Mesendoderm (in vitro differentiated cells): ENCODE measurements at regions not wholly inside any gene's neighbourhood (a gene's known extent, or its start where the extent isn't known, plus 50 kb on each side); places are given as distances from the start of the nearest gene placed in this dataset.
"Not testable (repeated sequence)": the region's sequence is repeated elsewhere in the genome, so short reads cannot be mapped to it uniquely, and the experiment has no call there.

Experiments
- DNase-seq: peaks from one replicate; pipeline ENCODE4 v3.0.0; 2013
- H2AK5ac ChIP-seq: 2 replicates; pipeline ENCODE4 v1.6.1; 2013; ENCODE audit warnings: low read length, inconsistent platforms
- H2BK120ac ChIP-seq: 2 replicates; pipeline ENCODE4 v1.6.1; 2013; ENCODE audit warnings: low read depth, mild to moderate bottlenecking, low read length, moderate library complexity, mixed read lengths
- H2BK15ac ChIP-seq: replicated peaks from 2 replicates; pipeline ENCODE4 v1.6.1; 2013; ENCODE audit warnings: low read depth, mild to moderate bottlenecking, moderate library complexity
- H2BK5ac ChIP-seq: 2 replicates; pipeline ENCODE4 v1.6.1; 2013; ENCODE audit warnings: low read length, inconsistent platforms
- H3K18ac ChIP-seq: 2 replicates; pipeline ENCODE4 v1.6.1; 2013; ENCODE audit warnings: mild to moderate bottlenecking, low read length, mixed read lengths
- H3K23ac ChIP-seq: one replicate; pipeline ENCODE4 v1.6.1; 2013; ENCODE audit warnings: low read length
- H3K27ac ChIP-seq: 2 replicates; pipeline ENCODE4 v1.5.1; 2013; ENCODE audit warnings: low read depth, mild to moderate bottlenecking, inconsistent platforms, low read length, moderate library complexity
- H3K27me3 ChIP-seq: 2 replicates; pipeline ENCODE4 v1.6.1; 2013; ENCODE audit warnings: low read length, control low read depth, mild to moderate bottlenecking, inconsistent platforms; ENCODE audit not compliant: insufficient read depth, poor library complexity
- H3K36me3 ChIP-seq: 2 replicates; pipeline ENCODE4 v1.6.1; 2013; ENCODE audit warnings: low read length, inconsistent platforms; ENCODE audit not compliant: control insufficient read depth, insufficient read depth
- H3K4ac ChIP-seq: one replicate; pipeline ENCODE4 v1.6.1; 2013; ENCODE audit warnings: low read depth, mild to moderate bottlenecking, low read length, moderate library complexity
- H3K4me1 ChIP-seq: 2 replicates; pipeline ENCODE4 v1.6.1; 2013; ENCODE audit warnings: low read depth, low read length, inconsistent platforms; ENCODE audit not compliant: control insufficient read depth
- H3K4me2 ChIP-seq: 2 replicates; pipeline ENCODE4 v1.6.1; 2013; ENCODE audit warnings: low read length
- H3K4me3 ChIP-seq: 2 replicates; pipeline ENCODE4 v1.5.1; 2013; ENCODE audit warnings: mild to moderate bottlenecking, low read length
- H3K56ac ChIP-seq: one replicate; pipeline ENCODE4 v1.6.1; 2013; ENCODE audit warnings: low read length
- H3K79me1 ChIP-seq: 2 replicates; pipeline ENCODE4 v1.6.1; 2013; ENCODE audit warnings: low read length, inconsistent platforms
- H3K79me2 ChIP-seq: 2 replicates; pipeline ENCODE4 v1.6.1; 2013; ENCODE audit warnings: mild to moderate bottlenecking, low read length; ENCODE audit not compliant: control insufficient read depth, insufficient read depth
- H3K9ac ChIP-seq: 2 replicates; pipeline ENCODE4 v1.6.1; 2013; ENCODE audit warnings: low read length, inconsistent platforms
- H4K5ac ChIP-seq: one replicate; pipeline ENCODE4 v1.6.1; 2013; ENCODE audit warnings: low read length
- H4K8ac ChIP-seq: one replicate; pipeline ENCODE4 v1.6.1; 2013; ENCODE audit warnings: low read depth, mild to moderate bottlenecking, control low read depth, low read length, moderate library complexity
- WGBS: extraction: QIAGEN DNeasy Blood & Tissue Kit; methylation state at CpG from one replicate; pipeline ENCODE4 v1.1.7; 2013; ENCODE audit warnings: low lambda C conversion rate, missing lambda C conversion rate; ENCODE audit not compliant: insufficient coverage; ENCODE audit errors: extremely low coverage; 5-methylcytosine and 5-hydroxymethylcytosine counted together

DNA sequence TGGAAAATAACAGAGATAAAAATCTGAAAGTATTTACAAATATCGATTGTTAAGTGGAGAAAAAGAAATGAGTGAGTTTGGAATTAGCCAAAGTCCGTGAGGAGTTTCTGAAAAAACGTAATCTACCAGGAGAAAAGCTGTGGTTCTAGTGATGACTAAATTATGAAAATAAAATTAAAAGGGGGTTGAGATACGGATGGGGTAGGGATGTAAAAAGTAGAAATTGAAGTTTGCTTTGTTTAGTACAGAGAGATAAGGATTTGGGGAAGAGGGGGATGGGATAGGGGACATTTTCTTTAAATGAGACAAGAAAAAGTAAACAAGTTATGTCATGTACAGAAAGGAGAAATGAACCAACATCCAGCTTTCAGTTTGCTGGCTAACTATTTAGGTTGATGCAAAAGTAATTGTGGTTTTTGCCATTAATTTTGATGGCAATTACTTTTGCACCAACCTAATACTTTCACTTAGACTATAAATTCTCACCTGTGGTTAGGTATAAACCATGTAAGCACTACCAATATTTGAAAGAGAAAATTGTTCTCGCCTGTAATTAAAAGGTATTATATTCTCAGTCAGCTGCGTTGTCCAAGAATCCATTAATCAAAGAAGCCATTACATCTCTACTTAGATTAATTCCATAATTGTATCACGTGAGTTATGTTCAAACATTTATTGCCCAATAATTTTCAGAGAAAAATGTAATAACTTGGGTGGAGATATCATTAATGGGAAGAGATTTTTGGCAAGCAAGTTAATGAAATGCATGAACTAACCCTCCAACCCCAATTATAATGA, 143.0 kb upstream of the NRP1 start:
- H2BK120ac ChIP-seq: no peak overlapping the region
- H3K27ac ChIP-seq: no peak overlapping the region
- H3K18ac ChIP-seq: no peak overlapping the region
- no peak overlapping the region for H3K4me3 ChIP-seq
- no peak overlapping the region for H2AK5ac ChIP-seq
- H3K23ac ChIP-seq: no peak overlapping the region
- no peaks in the 10 kb centered on the region for H3K4me1 ChIP-seq
- H2BK5ac ChIP-seq: no peak overlapping the region
- H3K27me3 ChIP-seq: no peaks in the 10 kb centered on the region
- no peak overlapping the region for H3K4me2 ChIP-seq
- whole genome bisulfite sequencing: 100% methylated on average over 4 of the region's 7 CpGs
- no peak overlapping the region for H3K56ac ChIP-seq
- H3K4ac ChIP-seq: no peak overlapping the region
- no peaks in the 10 kb centered on the region for H3K79me2 ChIP-seq
- H3K9ac ChIP-seq: no peak overlapping the region
- H3K36me3 ChIP-seq: no peaks in the 10 kb centered on the region
- H3K79me1 ChIP-seq: no peaks in the 10 kb centered on the region
- DNase-seq: no peak
- no peak overlapping the region for H2BK15ac ChIP-seq
- no peak overlapping the region for H4K8ac ChIP-seq
- no peak overlapping the region for H4K5ac ChIP-seq

DNA sequence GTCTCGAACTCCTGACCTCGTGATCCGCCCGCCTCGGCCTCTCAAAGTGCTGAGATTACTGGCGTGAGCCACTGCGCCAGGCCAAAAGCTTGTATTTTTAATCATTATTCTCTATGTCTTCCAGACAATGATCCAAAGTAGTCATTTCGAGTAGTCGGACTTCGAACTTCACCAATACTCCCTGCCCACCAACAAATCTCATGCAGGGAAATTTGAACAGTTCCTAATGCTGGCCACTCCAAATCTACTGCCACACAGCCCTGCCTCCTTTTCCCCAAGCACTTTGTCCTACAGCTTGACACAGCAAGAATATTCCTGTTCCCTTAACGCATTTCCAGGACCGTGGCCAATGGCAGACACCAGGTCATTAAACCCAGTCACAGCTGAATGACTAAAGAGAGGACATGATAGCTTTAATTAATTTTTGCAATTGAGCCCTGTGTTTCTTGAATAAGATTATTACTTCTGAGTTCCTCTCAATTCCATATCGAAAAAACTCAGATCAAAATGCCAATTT, 142.3 kb upstream of the NRP1 start:
- H3K18ac ChIP-seq: no peak overlapping the region
- no peak overlapping the region for H2BK5ac ChIP-seq
- H2BK120ac ChIP-seq: no peak overlapping the region
- no peaks in the 10 kb centered on the region for H3K27me3 ChIP-seq
- H3K4me1 ChIP-seq: no peaks in the 10 kb centered on the region
- no peak overlapping the region for H4K8ac ChIP-seq
- H3K27ac ChIP-seq: no peak overlapping the region
- no peak overlapping the region for H3K23ac ChIP-seq
- no peaks in the 10 kb centered on the region for H3K79me2 ChIP-seq
- H3K36me3 ChIP-seq: no peaks in the 10 kb centered on the region
- no peak overlapping the region for H3K4me3 ChIP-seq
- no peak overlapping the region for H3K4me2 ChIP-seq
- no peaks in the 10 kb centered on the region for H3K79me1 ChIP-seq
- no peak overlapping the region for H3K4ac ChIP-seq
- no peak overlapping the region for H3K56ac ChIP-seq
- H3K9ac ChIP-seq: no peak overlapping the region
- H4K5ac ChIP-seq: no peak overlapping the region
- no CpG with 5 or more reads among the region's 13 CpGs for WGBS
- no peak overlapping the region for H2BK15ac ChIP-seq
- H2AK5ac ChIP-seq: no peak overlapping the region
- no peak for DNase-seq

DNA sequence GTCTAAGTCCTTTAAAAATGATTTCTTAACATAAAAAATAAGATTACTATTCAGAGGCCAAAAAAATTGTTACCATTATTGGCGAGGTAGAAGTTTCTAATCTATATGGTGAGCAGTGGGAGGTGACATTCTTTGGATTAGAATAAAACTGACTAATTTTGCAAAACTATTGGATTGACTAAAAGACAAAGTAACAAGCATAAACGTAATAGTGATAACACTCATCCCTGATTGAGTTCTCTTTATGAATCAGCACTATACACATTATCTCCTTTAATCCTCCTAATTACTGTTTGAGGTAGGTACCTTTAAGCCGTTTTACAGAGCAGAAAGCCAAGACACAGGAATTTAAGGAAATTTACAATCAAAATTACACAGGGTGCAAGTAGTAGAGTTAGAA, 139.2 kb upstream of the NRP1 start:
- Histone ChIP-seq H2BK120ac (no peak overlapping the region), H3K79me1 (no peaks in the 10 kb centered on the region), H3K4me3 (no peak overlapping the region), H3K36me3 (no peaks in the 10 kb centered on the region), H3K56ac (no peak overlapping the region), H2BK15ac (no peak overlapping the region), H3K23ac (no peak overlapping the region), H4K5ac (no peak overlapping the region), H3K79me2 (no peaks in the 10 kb centered on the region), H3K4me2 (no peak overlapping the region), H3K4ac (no peak overlapping the region), H3K27ac (no peak overlapping the region), H2BK5ac (no peak overlapping the region), H4K8ac (no peak overlapping the region), H3K4me1 (no peaks in the 10 kb centered on the region), H3K18ac (no peak overlapping the region), H2AK5ac (no peak overlapping the region), H3K9ac (no peak overlapping the region), H3K27me3 (no peaks in the 10 kb centered on the region)
- WGBS: no CpG with 5 or more reads among the region's 3 CpGs
- no peak for DNase-seq

DNA sequence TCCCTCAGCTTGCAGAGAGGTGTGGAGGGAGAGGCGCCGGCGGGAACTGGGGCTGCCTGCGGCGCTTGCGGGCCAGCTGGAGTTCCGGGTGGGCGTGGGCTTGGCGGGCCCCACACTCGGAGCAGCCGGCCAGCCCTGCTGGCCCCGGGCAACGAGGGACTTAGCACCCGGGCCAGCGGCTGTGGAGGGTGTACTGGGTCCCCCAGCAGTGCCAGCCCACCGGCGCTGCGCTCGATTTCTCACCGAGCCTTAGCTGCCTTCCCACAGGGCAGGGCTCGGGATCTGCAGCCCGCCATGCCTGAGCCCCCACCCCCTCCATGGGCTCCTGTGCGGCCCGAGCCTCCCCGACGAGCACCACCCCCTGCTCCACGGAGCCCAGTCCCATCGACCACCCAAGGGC, 133.5 kb upstream of the NRP1 start:
- not testable (repeated sequence) for H3K27me3 ChIP-seq, H3K56ac ChIP-seq, H3K79me2 ChIP-seq, H3K27ac ChIP-seq, DNase-seq, H3K4ac ChIP-seq, H4K8ac ChIP-seq, H3K4me2 ChIP-seq, H3K4me1 ChIP-seq, H3K36me3 ChIP-seq, H3K79me1 ChIP-seq, H3K23ac ChIP-seq, H3K18ac ChIP-seq, H2BK5ac ChIP-seq, H2BK120ac ChIP-seq, H3K4me3 ChIP-seq, H4K5ac ChIP-seq, H3K9ac ChIP-seq, H2AK5ac ChIP-seq, H2BK15ac ChIP-seq
- WGBS: no CpG with 5 or more reads among the region's 28 CpGs

DNA sequence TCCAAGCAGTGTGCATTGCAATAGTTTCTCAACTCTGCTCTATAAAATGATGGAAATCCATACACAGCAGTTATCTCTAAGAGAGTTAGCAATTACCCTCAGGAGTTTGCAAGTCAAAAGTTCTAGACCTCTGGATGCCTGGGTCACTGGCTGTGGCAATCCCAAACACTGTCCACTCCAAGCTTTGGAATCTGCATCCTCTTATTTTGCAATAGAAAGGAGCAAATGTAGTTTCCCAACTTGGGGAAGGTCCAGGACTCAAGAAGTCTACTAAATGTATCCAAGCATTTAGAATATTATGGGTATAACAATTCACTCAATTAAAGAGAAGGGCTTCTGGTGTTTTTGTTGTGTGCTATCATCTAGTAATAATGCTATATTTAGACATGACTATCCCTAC, 131.3 kb upstream of the NRP1 start:
- H3K79me2 ChIP-seq: no peaks in the 10 kb centered on the region
- H3K23ac ChIP-seq: no peak overlapping the region
- no peak overlapping the region for H2AK5ac ChIP-seq
- no peak overlapping the region for H4K8ac ChIP-seq
- no peaks in the 10 kb centered on the region for H3K36me3 ChIP-seq
- H3K4me2 ChIP-seq: no peak overlapping the region
- DNase-seq: no peak
- H3K4me3 ChIP-seq: no peak overlapping the region
- H3K79me1 ChIP-seq: no peaks in the 10 kb centered on the region
- H3K4me1 ChIP-seq: no peaks in the 10 kb centered on the region
- no peak overlapping the region for H4K5ac ChIP-seq
- no peak overlapping the region for H2BK15ac ChIP-seq
- H3K18ac ChIP-seq: no peak overlapping the region
- H3K27ac ChIP-seq: no peak overlapping the region
- H3K9ac ChIP-seq: no peak overlapping the region
- no peak overlapping the region for H3K4ac ChIP-seq
- no peaks in the 10 kb centered on the region for H3K27me3 ChIP-seq
- H2BK5ac ChIP-seq: no peak overlapping the region
- H2BK120ac ChIP-seq: no peak overlapping the region
- H3K56ac ChIP-seq: no peak overlapping the region

DNA sequence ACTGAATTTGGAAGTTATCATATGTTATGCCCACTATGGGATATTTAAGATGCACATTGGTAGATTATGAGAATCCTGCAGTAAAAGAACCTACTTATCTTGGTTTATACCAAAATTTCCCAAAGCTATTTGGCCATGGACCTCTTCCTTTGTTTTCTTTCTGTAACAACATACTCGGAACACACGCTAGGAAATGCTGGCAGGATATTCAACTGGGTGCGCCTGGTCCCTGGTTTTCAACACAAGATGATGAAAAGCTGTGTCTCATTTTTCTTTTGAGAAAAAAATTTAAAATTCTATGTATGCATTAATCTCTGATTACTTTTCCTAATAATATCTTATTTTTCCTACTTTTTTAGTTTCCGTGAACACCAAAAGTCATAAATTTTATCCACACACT, 128.5 kb upstream of the NRP1 start:
- H3K27ac ChIP-seq: no peak overlapping the region
- WGBS: 100% methylated on average over 1 of the region's 4 CpGs
- H3K36me3 ChIP-seq: no peaks in the 10 kb centered on the region
- no peaks in the 10 kb centered on the region for H3K79me2 ChIP-seq
- DNase-seq: no peak
- H3K18ac ChIP-seq: no peak overlapping the region
- H3K4me2 ChIP-seq: no peak overlapping the region
- H4K8ac ChIP-seq: no peak overlapping the region
- no peak overlapping the region for H3K4ac ChIP-seq
- H2BK15ac ChIP-seq: no peak overlapping the region
- no peak overlapping the region for H2BK5ac ChIP-seq
- H2BK120ac ChIP-seq: no peak overlapping the region
- H3K56ac ChIP-seq: no peak overlapping the region
- no peak overlapping the region for H4K5ac ChIP-seq
- no peak overlapping the region for H3K9ac ChIP-seq
- H3K4me3 ChIP-seq: no peak overlapping the region
- no peaks in the 10 kb centered on the region for H3K79me1 ChIP-seq
- H3K4me1 ChIP-seq: no peaks in the 10 kb centered on the region
- H3K23ac ChIP-seq: no peak overlapping the region
- H2AK5ac ChIP-seq: no peak overlapping the region
- H3K27me3 ChIP-seq: no peaks in the 10 kb centered on the region
